GM12891 (cell line): ENCODE measurements at regions not wholly inside any gene's neighbourhood (a gene's known extent, or its start where the extent isn't known, plus 50 kb on each side); places are given as distances from the start of the nearest gene placed in this dataset.

ENCODE experiments used
- POLR2A ChIP-seq: IDR thresholded peaks from 2 replicates; pipeline ENCODE4 v1.6.1; 2011; ENCODE audit warnings: low read depth, low read length, control low read depth
- POLR2AphosphoS5 ChIP-seq: IDR thresholded peaks from 2 replicates; pipeline ENCODE4 v1.6.1; 2011; ENCODE audit warnings: low read depth, low read length, control low read depth
- SPI1 ChIP-seq: IDR thresholded peaks from 2 replicates; pipeline ENCODE4 v1.6.1; 2011; ENCODE audit warnings: low read depth, low read length, control low read depth

DNA sequence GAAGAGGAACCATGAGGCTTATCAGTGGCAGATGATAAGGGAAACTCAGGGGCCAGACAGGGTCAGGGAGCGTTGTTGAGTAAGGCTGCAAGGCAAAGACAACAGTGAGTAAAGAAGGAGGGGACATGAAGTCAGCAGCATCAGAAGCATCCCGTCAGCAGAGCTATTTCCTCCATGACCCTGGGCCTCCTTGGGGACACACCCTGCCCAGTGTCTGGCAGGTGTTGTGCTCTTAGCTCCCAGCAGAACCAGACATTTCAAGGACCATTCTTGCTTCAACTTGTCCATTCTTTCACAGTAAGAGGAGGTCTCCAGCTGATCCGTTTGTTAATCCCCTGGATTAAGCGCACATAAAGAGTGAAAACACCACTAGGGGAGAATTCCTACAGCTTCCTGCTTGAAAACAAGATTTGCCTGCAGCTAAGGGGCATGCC, 88.7 kb upstream of the MEIS1 start:
- TF ChIP-seq POLR2A, result no peak
- no peak for TF ChIP-seq POLR2AphosphoS5
- TF ChIP-seq SPI1, result no peak
